Karpas-422 (cell line): ENCODE measurements at regions not wholly inside any gene's neighbourhood (a gene's known extent, or its start where the extent isn't known, plus 50 kb on each side); places are given as distances from the start of the nearest gene placed in this dataset.

ENCODE experiments used
- DNase-seq: peaks from one replicate; pipeline ENCODE4 v3.0.0-alpha.2; 2015
- H2AFZ ChIP-seq: fragments of 200-600 bp; sonication (generic); 2 replicates; pipeline ENCODE4 v1.6.1; 2014; ENCODE audit warnings: antibody characterized with exemption, low read length, mixed read lengths
- H3K27ac ChIP-seq: fragments of 200-600 bp; sonication (generic); 2 replicates; pipeline ENCODE4 v1.5.1; 2014; ENCODE audit warnings: mild to moderate bottlenecking, low read length, moderate library complexity
- H3K27me3 ChIP-seq: fragments of 200-600 bp; sonication (generic); 2 replicates; pipeline ENCODE4 v1.6.1; 2014; ENCODE audit warnings: low read length, mixed read lengths
- H3K36me3 ChIP-seq: fragments of 200-600 bp; sonication (generic); 2 replicates; pipeline ENCODE4 v1.6.1; 2014; ENCODE audit warnings: low read length, mixed read lengths; ENCODE audit not compliant: insufficient read depth
- H3K4me1 ChIP-seq: fragments of 200-600 bp; sonication (generic); 2 replicates; pipeline ENCODE4 v1.6.1; 2014; ENCODE audit warnings: mild to moderate bottlenecking, low read length, mixed read lengths
- H3K4me2 ChIP-seq: fragments of 200-600 bp; sonication (generic); 2 replicates; pipeline ENCODE4 v1.6.1; 2014; ENCODE audit warnings: low read length, low read depth, mild to moderate bottlenecking; ENCODE audit not compliant: poor library complexity, severe bottlenecking
- H3K4me3 ChIP-seq: fragments of 200-600 bp; sonication (generic); 2 replicates; pipeline ENCODE4 v1.5.1; 2014; ENCODE audit warnings: mild to moderate bottlenecking, antibody characterized with exemption, low read length, mixed read lengths
- H3K79me2 ChIP-seq: fragments of 200-600 bp; sonication (generic); 2 replicates; pipeline ENCODE4 v1.6.1; 2014; ENCODE audit warnings: mild to moderate bottlenecking, low read length, mixed read lengths
- H3K9ac ChIP-seq: fragments of 200-600 bp; sonication (generic); 2 replicates; pipeline ENCODE4 v1.6.0; 2014; ENCODE audit warnings: low read length
- H3K9me2 ChIP-seq: fragments of 200-600 bp; sonication (generic), shearing (Covaris generic); replicated peaks from 2 replicates; pipeline ENCODE4 v1.6.0; 2014; ENCODE audit warnings: mild to moderate bottlenecking, low read length, moderate library complexity; ENCODE audit not compliant: insufficient read depth
- H3K9me3 ChIP-seq: fragments of 300-700, 200-600 bp; sonication (generic); 2 replicates; pipeline ENCODE4 v1.6.1; 2014; ENCODE audit warnings: low read length, mixed read lengths
- H4K20me1 ChIP-seq: fragments of 200-600 bp; sonication (generic); 2 replicates; pipeline ENCODE4 v1.6.1; 2014; ENCODE audit warnings: mild to moderate bottlenecking, antibody characterized with exemption, low read length, low read depth; ENCODE audit not compliant: insufficient read depth

DNA sequence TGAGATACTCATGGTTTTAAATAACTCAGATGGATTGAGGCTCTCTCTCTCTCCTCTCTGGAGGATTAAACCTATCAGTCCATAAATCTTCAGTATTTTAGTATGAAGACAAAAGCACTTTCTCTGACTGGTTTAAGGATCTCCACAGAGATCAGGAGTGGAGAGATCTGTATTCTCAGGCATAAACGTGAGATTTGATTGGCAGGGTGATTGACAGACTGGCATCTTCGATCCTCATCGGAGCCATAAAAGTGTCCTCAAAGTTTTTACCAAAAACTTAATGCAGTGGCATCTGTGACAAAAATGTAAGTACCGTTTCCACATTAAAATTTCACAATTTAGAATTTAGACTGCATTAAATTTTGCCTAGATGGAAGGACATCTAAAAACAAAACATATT is 870.1 kb downstream of the KCNJ2 start:
- Histone ChIP-seq H3K27me3 (peaks cover 3% of the 10 kb centered on the region; the same call in 1 of the 2 replicates), H2AFZ (no peak overlapping the region), H3K9ac (no peak overlapping the region), H3K36me3 (no peaks in the 10 kb centered on the region), H3K4me2 (no peak overlapping the region), H3K79me2 (no peaks in the 10 kb centered on the region), H3K27ac (no peak overlapping the region), H3K9me2 (no peaks in the 10 kb centered on the region), H3K9me3 (no peaks in the 10 kb centered on the region), H4K20me1 (no peaks in the 10 kb centered on the region), H3K4me1 (no peaks in the 10 kb centered on the region), H3K4me3 (no peak overlapping the region)
- DNase-seq = no peak

- no peak overlapping the region for H3K4me2 ChIP-seq
- 0 out of 2 replicates have a peak, but pooled peaks cover 2% of the 10 kb centered on the region for H3K27me3 ChIP-seq
- DNase-seq = no peak
- H3K4me3 ChIP-seq = no peak overlapping the region
- no peak overlapping the region for H3K27ac ChIP-seq
- H3K79me2 ChIP-seq = no peaks in the 10 kb centered on the region
- H4K20me1 ChIP-seq = no peaks in the 10 kb centered on the region
- 0 out of 2 replicates have a peak, but pooled peaks cover 3% of the 10 kb centered on the region for H3K9me2 ChIP-seq
- no peaks in the 10 kb centered on the region for H3K4me1 ChIP-seq
- H3K9ac ChIP-seq = no peak overlapping the region
- H3K36me3 ChIP-seq = no peaks in the 10 kb centered on the region
- no peak overlapping the region for H2AFZ ChIP-seq
- no peaks in the 10 kb centered on the region for H3K9me3 ChIP-seq
These were observed 883.6 kb downstream of the KCNJ2 start for GRCh38 chr17:71052971-71053370.

DNA sequence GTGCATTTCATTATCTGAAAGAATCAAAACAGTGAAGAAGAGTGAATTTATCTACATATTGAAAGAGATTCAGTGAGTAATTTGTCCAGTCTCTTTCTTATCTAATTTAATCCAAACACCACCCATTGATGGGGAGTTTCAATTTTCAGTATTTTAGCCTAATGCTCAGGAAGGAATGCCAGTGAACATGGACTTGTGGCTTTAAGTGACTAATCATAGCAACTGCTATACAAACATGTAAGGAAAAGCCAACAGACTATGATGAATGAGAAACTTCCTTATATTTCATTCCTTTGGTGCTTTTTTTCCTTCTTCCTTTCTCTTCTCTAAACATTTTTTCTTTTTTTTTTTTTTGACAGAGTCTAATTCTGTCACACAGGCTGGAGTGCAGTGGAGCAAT is 885.8 kb downstream of the KCNJ2 start:
- no peaks in the 10 kb centered on the region for H3K4me1 ChIP-seq
- no peaks in the 10 kb centered on the region for H3K9me3 ChIP-seq
- no peak overlapping the region for H3K9ac ChIP-seq
- H3K36me3 ChIP-seq = no peaks in the 10 kb centered on the region
- H3K9me2 ChIP-seq = 0 out of 2 replicates have a peak, but pooled peaks cover 3% of the 10 kb centered on the region
- no peaks in the 10 kb centered on the region for H3K79me2 ChIP-seq
- no peak overlapping the region for H2AFZ ChIP-seq
- H3K4me3 ChIP-seq = no peak overlapping the region
- no peak overlapping the region for H3K4me2 ChIP-seq
- H3K27me3 ChIP-seq = 0 out of 2 replicates have a peak, but pooled peaks cover 2% of the 10 kb centered on the region
- H4K20me1 ChIP-seq = no peaks in the 10 kb centered on the region
- H3K27ac ChIP-seq = no peak overlapping the region
- no peak for DNase-seq

DNA sequence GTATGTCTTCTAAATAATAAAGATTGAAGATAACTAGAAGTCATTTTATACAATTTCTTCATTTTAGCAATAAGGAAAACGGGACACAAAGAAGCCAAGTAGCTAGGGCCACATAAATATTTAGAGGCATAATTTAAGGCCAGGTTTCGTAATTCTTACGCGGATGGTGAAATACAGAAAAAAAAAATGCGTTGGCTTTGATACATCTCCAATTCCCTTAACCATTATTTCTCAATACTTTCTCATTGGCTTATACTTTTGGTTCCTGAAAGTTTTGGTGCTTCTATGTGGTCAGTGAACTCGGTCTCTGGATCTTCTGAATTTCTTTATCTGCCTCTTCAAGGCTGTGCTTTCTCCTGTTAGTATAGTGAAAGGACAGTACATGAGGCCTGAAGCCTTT is 888.1 kb downstream of the KCNJ2 start:
- no peak overlapping the region for H3K27ac ChIP-seq
- H3K9me2 ChIP-seq = 0 out of 2 replicates have a peak, but pooled peaks cover 3% of the 10 kb centered on the region
- H3K4me2 ChIP-seq = no peak overlapping the region
- H3K79me2 ChIP-seq = no peaks in the 10 kb centered on the region
- no peaks in the 10 kb centered on the region for H3K36me3 ChIP-seq
- H3K4me3 ChIP-seq = no peak overlapping the region
- no peak overlapping the region for H2AFZ ChIP-seq
- no peaks in the 10 kb centered on the region for H3K27me3 ChIP-seq
- DNase-seq = no peak
- no peaks in the 10 kb centered on the region for H3K4me1 ChIP-seq
- no peak overlapping the region for H3K9ac ChIP-seq
- no peaks in the 10 kb centered on the region for H4K20me1 ChIP-seq
- no peaks in the 10 kb centered on the region for H3K9me3 ChIP-seq

GRCh38 chr17:71057938-71058337 is 888.6 kb downstream of the KCNJ2 start:
- no peaks in the 10 kb centered on the region for H3K27me3 ChIP-seq
- no peaks in the 10 kb centered on the region for H4K20me1 ChIP-seq
- H3K79me2 ChIP-seq = no peaks in the 10 kb centered on the region
- no peak for DNase-seq
- H3K9ac ChIP-seq = no peak overlapping the region
- 0 out of 2 replicates have a peak, but pooled peaks cover 3% of the 10 kb centered on the region for H3K9me2 ChIP-seq
- no peak overlapping the region for H3K27ac ChIP-seq
- no peaks in the 10 kb centered on the region for H3K9me3 ChIP-seq
- H3K4me3 ChIP-seq = no peak overlapping the region
- no peaks in the 10 kb centered on the region for H3K4me1 ChIP-seq
- no peak overlapping the region for H2AFZ ChIP-seq
- H3K4me2 ChIP-seq = no peak overlapping the region
- H3K36me3 ChIP-seq = no peaks in the 10 kb centered on the region

GRCh38 chr17:71063127-71063526 is 893.8 kb downstream of the KCNJ2 start:
- no peak overlapping the region for H3K9ac ChIP-seq
- H3K27me3 ChIP-seq = no peaks in the 10 kb centered on the region
- no peaks in the 10 kb centered on the region for H3K4me1 ChIP-seq
- H3K4me3 ChIP-seq = no peak overlapping the region
- H2AFZ ChIP-seq = no peak overlapping the region
- no peaks in the 10 kb centered on the region for H3K9me2 ChIP-seq
- H3K36me3 ChIP-seq = no peaks in the 10 kb centered on the region
- H3K79me2 ChIP-seq = no peaks in the 10 kb centered on the region
- no peaks in the 10 kb centered on the region for H3K9me3 ChIP-seq
- no peak overlapping the region for H3K4me2 ChIP-seq
- no peaks in the 10 kb centered on the region for H4K20me1 ChIP-seq
- DNase-seq = no peak
- no peak overlapping the region for H3K27ac ChIP-seq

DNA sequence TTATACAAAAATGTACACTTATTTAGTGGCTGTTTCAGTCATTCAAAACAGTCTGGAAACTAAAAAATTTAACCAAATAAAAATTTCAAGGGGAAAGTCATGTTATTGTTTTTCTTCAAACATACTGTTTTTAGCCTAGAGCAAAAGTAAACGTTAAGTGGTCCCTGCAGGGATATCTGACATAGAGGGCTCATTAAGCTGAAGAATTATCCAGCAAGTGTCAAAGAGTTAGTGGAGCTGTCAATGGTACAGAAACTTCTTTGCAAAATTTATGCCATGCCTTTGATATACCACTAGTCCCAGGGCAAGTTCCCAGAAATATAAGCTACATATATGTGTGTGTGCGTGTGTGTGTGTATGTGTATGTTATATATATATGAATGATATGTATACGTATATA is 894.2 kb downstream of the KCNJ2 start:
- Histone ChIP-seq H3K9me2 (no peaks in the 10 kb centered on the region), H3K4me2 (no peak overlapping the region), H3K4me3 (no peak overlapping the region), H3K9me3 (no peaks in the 10 kb centered on the region), H3K36me3 (no peaks in the 10 kb centered on the region), H3K9ac (no peak overlapping the region), H2AFZ (no peak overlapping the region), H3K27me3 (no peaks in the 10 kb centered on the region), H3K27ac (no peak overlapping the region), H4K20me1 (no peaks in the 10 kb centered on the region), H3K4me1 (no peaks in the 10 kb centered on the region), H3K79me2 (no peaks in the 10 kb centered on the region)
- DNase-seq = no peak

- Histone ChIP-seq H3K36me3 (no peaks in the 10 kb centered on the region), H3K9me3 (no peaks in the 10 kb centered on the region), H3K9ac (no peak overlapping the region), H3K27ac (no peak overlapping the region), H3K27me3 (no peaks in the 10 kb centered on the region), H3K9me2 (no peaks in the 10 kb centered on the region), H3K4me1 (no peaks in the 10 kb centered on the region), H3K4me2 (no peak overlapping the region), H2AFZ (no peak overlapping the region), H3K4me3 (no peak overlapping the region), H4K20me1 (no peaks in the 10 kb centered on the region), H3K79me2 (no peaks in the 10 kb centered on the region)
- DNase-seq = no peak
These were observed 898.5 kb downstream of the KCNJ2 start for GRCh38 chr17:71067669-71068407.
